Motor neuron (in vitro differentiated cells): ENCODE measurements at regions not wholly inside any gene's neighbourhood (a gene's known extent, or its start where the extent isn't known, plus 50 kb on each side); places are given as distances from the start of the nearest gene placed in this dataset.

Source experiments
- ATAC-seq, 8 experiments: fragments of 200-7000 bp; cut with Tn5 transposase; replicated peaks in 6 of 8; 2 replicates each; pipeline ENCODE4 v1.8.0; 2021; ENCODE audit warnings: mild to moderate bottlenecking in 8 of 8, moderate library complexity in 8 of 8
- H3K27ac ChIP-seq, 2 donors: fragments of 250-450 bp; sonication (Bioruptor Pico); 2 replicates each; pipeline ENCODE4 v1.9.0; 2021; ENCODE audit warnings: antibody characterized with exemption in 2 of 2, mild to moderate bottlenecking in 2 of 2, moderate library complexity in 1 of 2
- H3K4me1 ChIP-seq, 2 donors: fragments of 250-450 bp; sonication (Bioruptor Pico); replicated peaks in 1 of 2; 2 replicates each; pipeline ENCODE4 v1.6.1; 2021; ENCODE audit warnings: antibody characterized with exemption in 2 of 2, mild to moderate bottlenecking in 2 of 2, moderate library complexity in 1 of 2
- H3K4me3 ChIP-seq, 5 donors: fragments of 250-450 bp; sonication (Bioruptor Pico); 2 replicates each; pipeline ENCODE4 v1.9.0; 2021; ENCODE audit warnings: antibody characterized with exemption in 5 of 5, mild to moderate bottlenecking in 5 of 5, moderate library complexity in 4 of 5
- WGBS, 10 experiments: fragments of 450-650 bp; shearing (Covaris generic); methylation state at CpG; one replicate each; pipeline ENCODE4 v1.0.0; 2022; 5-methylcytosine and 5-hydroxymethylcytosine counted together
- in situ Hi-C, 9 experiments: fragments of 400-800 bp; cut with MboI; loops; one replicate each; pipeline ENCODE4 v1.15.0; 2021; ENCODE audit warnings: low sequenced_read_pairs in 9 of 9, low pct_unique_long_range_greater_than_20kb in 2 of 9; ENCODE audit not compliant: unreplicated experiment in 9 of 9

DNA sequence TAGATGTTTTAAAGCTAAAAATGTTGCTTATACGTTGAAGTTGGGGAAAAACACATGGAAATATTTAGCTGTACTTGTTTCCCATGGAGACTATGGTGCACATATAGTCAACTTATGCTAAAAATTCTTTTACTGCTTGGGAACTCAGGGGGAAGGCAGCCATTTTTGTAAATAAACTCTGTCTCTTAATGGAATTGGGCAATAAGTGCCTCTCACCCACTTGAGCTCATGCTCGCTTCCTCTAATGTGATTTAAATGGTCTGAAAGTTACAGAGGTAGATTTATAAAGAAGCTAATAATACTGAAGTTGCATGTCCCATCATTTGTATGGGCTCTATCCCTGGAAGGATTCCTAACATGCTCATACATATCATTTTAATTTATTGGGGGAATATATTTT is 523.8 kb downstream of the RASEF start:
- WGBS, 10 experiments: 0 to 100% (median 71%) methylated on average over 1 to 2 of the region's 2 CpGs; no CpG with 5 or more reads in 1 of the 10 experiments
- Histone ChIP-seq H3K4me1 (no peaks in the 10 kb centered on the region), H3K4me3 (no peak overlapping the region), H3K27ac (no peak overlapping the region)
- in situ Hi-C loops: loop anchor here in 1 of 9 experiments (25.0 kb wide), 1 partner anchor 423 kb away; no protein-coding TSS in a partner anchor
- no peak for ATAC-seq

DNA sequence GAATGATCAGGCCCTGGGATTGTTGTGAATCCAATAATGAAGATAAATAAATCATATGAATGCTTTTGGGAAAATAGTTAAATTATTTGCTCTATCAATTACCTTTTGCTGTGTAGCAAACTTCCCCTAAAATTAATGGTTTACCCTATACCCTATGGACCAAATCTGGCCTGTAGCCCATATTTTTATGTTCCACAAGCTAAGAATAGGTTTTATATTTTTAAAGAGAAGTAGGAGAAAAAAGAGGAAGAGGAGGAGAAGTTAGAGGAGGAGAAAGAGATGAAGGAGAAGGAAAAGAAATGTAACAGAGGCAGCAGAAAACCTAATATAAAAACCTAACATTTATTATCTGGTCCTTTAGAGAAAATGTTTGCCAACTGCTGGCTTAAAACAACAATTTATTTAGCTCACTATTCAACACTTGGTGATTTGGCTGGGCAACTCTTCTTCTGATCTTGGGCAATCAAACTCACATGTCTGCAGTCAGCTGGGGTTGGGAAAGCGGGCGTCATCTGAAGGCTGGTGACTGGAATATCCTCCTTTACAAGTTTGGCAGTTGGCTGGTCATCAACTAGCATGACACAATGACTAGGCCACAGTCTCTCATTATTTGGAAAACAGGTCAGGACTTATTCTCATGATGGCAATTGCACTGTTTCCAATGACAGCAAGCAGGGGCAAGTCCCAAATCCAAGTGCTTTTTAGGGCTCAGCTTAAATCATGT is 522.9 kb downstream of the RASEF start:
- in situ Hi-C loops: loop anchor here in 1 of 9 experiments (25.0 kb wide), 1 partner anchor 422 kb away; no protein-coding TSS in a partner anchor
- no peak for ATAC-seq
- Histone ChIP-seq H3K4me1 (no peaks in the 10 kb centered on the region), H3K4me3 (no peak overlapping the region), H3K27ac (no peak overlapping the region)
- 13 to 100% (median 80%) methylated on average over 1 to 2 of the region's 2 CpGs; no CpG with 5 or more reads in 5 of the 10 experiments for WGBS, 10 experiments

DNA sequence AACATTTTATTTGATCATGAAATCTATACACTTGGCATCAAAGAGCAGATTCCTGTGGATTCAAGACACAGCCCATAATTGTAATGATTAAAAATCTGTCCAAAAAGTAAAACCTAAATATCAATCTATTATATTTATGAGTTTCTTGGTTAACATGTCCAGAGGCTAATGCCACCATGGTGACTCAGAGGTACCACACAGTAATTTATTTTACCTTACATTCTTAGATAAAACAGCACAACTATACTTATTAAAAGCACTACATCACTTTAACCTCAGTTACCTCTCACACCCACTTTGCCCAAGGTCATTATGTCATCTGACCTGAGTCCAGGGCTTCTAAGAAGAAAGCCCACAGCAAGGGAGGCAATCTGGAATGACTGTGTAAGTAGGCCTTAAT is 519.2 kb downstream of the RASEF start:
- H3K27ac ChIP-seq: no peak overlapping the region
- H3K4me3 ChIP-seq: no peak overlapping the region
- no peak for ATAC-seq
- H3K4me1 ChIP-seq: no peaks in the 10 kb centered on the region
- in situ Hi-C loops: loop anchor here in 1 of 9 experiments (25.0 kb wide), 1 partner anchor 419 kb away; no protein-coding TSS in a partner anchor

DNA sequence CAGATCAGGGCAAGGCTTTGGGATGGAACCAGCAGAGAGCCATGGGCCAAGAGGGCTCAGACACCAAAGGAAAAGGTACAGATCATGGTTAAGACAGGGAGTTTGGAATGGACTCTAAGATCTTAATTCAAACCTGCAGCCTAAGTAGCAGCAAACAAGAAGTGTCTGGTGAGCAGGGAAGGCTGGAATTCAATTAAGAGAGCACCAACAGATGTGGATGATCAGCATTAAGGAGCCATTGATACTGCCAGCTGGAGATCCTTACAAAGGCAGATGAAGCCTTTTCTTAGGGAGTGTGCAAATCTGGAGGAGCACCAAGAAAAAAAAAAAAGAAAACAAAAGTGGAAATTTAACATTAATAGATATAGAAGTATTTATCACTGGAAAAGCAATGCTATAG is 516.8 kb downstream of the RASEF start:
- H3K27ac ChIP-seq: no peak overlapping the region
- no peaks in the 10 kb centered on the region for H3K4me1 ChIP-seq
- in situ Hi-C loops: loop anchor here in 1 of 9 experiments (25.0 kb wide), 1 partner anchor 416 kb away; no protein-coding TSS in a partner anchor
- no peak overlapping the region for H3K4me3 ChIP-seq
- no peak for ATAC-seq

DNA sequence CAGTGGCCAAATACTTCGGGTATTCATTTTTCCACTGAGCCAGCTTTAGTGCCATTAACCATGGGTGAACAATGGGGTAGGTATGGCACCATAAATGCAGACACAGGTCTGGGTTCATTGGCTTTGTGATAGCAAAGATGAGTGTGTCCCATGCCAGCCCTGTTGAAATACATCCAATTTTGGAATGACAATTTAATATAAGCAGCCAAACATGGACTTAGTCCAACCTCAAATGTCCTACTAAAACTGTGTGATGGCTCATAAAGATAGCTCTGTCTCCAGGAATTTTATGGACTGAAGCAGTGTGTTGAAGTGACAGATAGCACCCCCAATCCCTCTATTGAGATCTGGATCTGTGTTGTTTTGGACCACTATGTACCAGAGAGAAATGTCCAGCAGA is 514.9 kb downstream of the RASEF start:
- in situ Hi-C loops: loop anchor here in 1 of 9 experiments (25.0 kb wide), 1 partner anchor 414 kb away; no protein-coding TSS in a partner anchor
- ATAC-seq: no peak
- whole genome bisulfite sequencing, 10 experiments: 0 to 100% (median 100%) methylated on average over 1 of the region's 1 CpG

DNA sequence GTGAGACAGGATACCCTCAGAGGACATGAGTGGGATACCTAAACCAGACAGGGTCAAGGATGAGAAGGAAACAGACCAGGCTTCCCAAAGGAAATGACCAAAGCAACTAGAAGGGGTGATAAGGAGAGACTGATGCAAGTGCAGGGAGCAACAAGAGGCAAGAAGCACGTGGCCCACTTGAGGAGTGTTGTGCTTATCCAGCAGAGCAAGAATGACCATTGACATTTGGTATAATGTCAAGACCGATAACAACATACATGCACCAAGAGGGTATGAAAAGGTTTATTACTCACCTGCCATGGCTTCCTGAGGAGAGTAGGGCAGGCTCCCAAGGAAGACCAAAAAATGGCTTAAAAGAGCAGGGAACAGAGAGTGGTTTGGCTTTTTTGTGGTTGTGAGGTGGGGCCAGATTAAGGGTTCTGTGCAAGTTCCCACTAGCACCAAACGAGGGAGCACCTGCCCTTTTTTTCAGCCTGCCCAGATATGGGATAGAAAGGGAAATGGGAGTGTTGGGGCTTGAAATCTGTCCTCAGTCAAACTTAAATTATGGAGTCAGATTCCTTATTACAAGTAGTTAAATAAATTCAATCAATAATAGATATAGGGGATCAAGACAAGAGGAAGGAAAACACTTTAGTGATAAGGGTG is 513.6 kb downstream of the RASEF start:
- Histone ChIP-seq H3K27ac (no peak overlapping the region), H3K4me3 (no peak overlapping the region), H3K4me1 (no peaks in the 10 kb centered on the region)
- ATAC-seq: no peak
- WGBS, 10 experiments: 0 to 76% (median 41%) methylated on average over 1 to 3 of the region's 3 CpGs; no CpG with 5 or more reads in 2 of the 10 experiments
- in situ Hi-C loops: loop anchor here in 1 of 9 experiments (25.0 kb wide), 1 partner anchor 413 kb away; no protein-coding TSS in a partner anchor

More for the DNA sequence above, 514.9 kb downstream of the RASEF start:
- Histone ChIP-seq H3K27ac (no peak overlapping the region), H3K4me3 (no peak overlapping the region), H3K4me1 (no peaks in the 10 kb centered on the region)

- in situ Hi-C loops: no loop called here
- WGBS, 10 experiments: 0 to 94% (median 13%) methylated on average over 1 to 2 of the region's 2 CpGs; no CpG with 5 or more reads in 3 of the 10 experiments
Observed at GRCh38 chr9:82552784-82553183, 510.2 kb downstream of the RASEF start.

GRCh38 chr9:82553654-82554366 is 509.1 kb downstream of the RASEF start:
- Histone ChIP-seq H3K4me3 (no peak overlapping the region), H3K4me1 (peaks cover under 1 to 4% of the 10 kb centered on the region in 2 donors), H3K27ac (no peak overlapping the region)
- in situ Hi-C loops: no loop called here
- WGBS, 10 experiments: 33 to 100% (median 65%) methylated on average over 1 to 7 of the region's 8 CpGs
- no peak for ATAC-seq

More at GRCh38 chr9:82552784-82553183, 510.2 kb downstream of the RASEF start:
- Histone ChIP-seq H3K4me3 (no peak overlapping the region), H3K27ac (no peak overlapping the region), H3K4me1 (no peaks in the 10 kb centered on the region)
- no peak for ATAC-seq

DNA sequence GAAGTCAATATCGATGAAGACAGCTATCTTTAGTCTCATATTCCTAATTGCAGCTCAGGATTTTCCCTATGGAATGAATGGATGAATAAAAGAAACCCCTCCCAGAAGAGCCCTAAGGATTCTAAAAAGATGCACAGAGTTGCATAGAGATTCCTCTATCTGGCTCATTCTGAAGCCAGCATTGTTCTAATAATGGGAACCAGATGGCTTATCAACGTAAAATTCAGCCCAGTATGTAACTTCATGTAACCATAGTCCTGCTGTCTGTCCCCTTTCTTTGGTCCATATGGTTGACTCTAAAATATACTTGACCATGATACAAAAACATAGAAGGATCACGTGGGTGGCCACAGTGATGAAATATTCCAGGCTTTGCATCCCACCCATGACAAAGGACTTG is 508.6 kb downstream of the RASEF start:
- Histone ChIP-seq H3K4me1 (peaks cover 6 to 10% of the 10 kb centered on the region in 2 donors), H3K27ac (no peak overlapping the region), H3K4me3 (no peak overlapping the region)
- in situ Hi-C loops: no loop called here
- 0 to 100% (median 77%) methylated on average over 1 to 3 of the region's 3 CpGs; no CpG with 5 or more reads in 1 of the 10 experiments for WGBS, 10 experiments
- no peak for ATAC-seq

DNA sequence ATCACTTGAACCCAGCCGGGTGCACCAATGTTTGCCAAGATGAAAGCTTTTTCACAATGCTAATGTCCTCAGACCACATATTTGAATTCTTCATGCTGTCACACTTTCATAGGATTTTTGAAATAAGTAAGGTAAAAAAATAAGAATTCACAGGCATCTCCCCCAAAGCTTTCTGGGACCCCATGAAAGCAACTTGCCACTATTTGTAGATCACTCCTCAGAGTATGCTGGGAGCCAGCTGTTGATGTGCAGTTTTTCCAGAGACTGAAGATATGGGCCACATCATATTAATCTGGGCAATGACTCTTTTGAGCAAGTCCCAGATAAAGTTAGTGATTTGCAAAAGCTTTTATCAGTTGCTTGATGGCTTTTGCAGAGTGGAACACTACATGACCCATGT is 507.9 kb downstream of the RASEF start:
- in situ Hi-C loops: no loop called here
- Histone ChIP-seq H3K27ac (no peak overlapping the region), H3K4me1 (peaks cover 13% of the 10 kb centered on the region in 2 donors), H3K4me3 (no peak overlapping the region)
- WGBS, 10 experiments: 13 to 100% (median 90%) methylated on average over 1 of the region's 1 CpG; no CpG with 5 or more reads in 2 of the 10 experiments
- no peak for ATAC-seq

DNA sequence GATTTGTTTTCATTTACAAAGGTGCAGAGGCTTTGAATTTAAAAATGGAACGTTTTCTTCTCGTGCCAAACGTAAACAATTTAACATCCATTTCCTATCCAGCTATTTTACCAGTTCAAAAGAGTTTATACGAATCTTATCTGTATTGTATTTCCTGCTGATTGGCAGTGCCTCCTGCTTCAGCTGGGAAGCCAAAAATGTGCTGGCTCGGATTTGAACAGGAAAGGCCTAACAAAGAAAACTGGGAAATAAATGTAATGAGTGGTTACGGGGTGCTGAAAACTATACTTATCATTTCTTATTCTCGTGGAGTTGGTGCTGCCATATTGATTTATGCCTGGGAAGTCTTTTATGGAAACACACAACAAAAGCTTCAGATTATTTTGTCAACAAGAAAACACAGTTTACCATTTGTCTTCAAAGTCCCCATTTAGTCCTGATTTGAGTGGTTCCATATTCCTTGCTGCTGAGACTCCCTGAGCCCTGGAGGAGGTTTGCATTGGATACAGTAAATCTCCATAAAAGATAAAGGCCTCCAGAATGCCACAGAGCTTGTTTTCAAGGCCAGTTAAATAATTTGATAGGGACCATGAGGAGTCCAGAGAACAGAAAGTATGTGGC is 507.4 kb downstream of the RASEF start:
- Histone ChIP-seq H3K27ac (no peak overlapping the region), H3K4me1 (peaks cover 14 to 18% of the 10 kb centered on the region in 2 donors), H3K4me3 (no peak overlapping the region)
- WGBS, 10 experiments: 43 to 87% (median 65%) methylated on average over 3 to 7 of the region's 7 CpGs
- in situ Hi-C loops: no loop called here
- ATAC-seq: no peak

DNA sequence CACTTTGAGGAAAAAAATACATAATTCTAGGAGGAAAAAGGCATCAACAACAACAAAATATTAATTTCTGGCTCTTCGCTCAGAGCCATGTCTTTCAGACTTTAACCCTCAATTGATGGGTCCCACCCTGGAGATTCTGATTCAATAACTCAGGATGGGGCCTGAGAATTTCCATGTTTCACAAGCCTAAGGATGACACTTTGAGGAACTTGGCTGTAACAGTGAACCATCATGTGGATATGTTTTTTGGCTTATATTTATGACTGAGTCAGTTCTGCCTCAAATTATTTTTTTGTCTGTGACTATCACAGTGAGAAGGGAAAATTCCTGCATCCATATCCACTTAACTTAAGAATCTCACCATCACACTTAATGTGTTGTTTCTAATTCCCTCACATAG is 504.6 kb downstream of the RASEF start:
- no peak for ATAC-seq
- H3K4me3 ChIP-seq: no peak overlapping the region
- H3K4me1 ChIP-seq: peaks cover 14 to 24% of the 10 kb centered on the region in 2 donors
- 29 to 100% (median 100%) methylated on average over 1 of the region's 1 CpG; no CpG with 5 or more reads in 1 of the 10 experiments for WGBS, 10 experiments
- H3K27ac ChIP-seq: no peak overlapping the region
- in situ Hi-C loops: no loop called here
